GM18507 (cell line): ENCODE measurements at regions not wholly inside any gene's neighbourhood (a gene's known extent, or its start where the extent isn't known, plus 50 kb on each side); places are given as distances from the start of the nearest gene placed in this dataset.

Experiments
- DNase-seq: peaks from one replicate; pipeline ENCODE4 v3.0.0; 2011; ENCODE audit warnings: low read depth; ENCODE audit not compliant: insufficient read length; ENCODE audit errors: extremely low spot score
- FAIRE-seq: peaks from 2 replicates; lab custom pipeline; 2011; peaks lifted over from hg19 to GRCh38; lab: Jason Lieb, UNC

DNA sequence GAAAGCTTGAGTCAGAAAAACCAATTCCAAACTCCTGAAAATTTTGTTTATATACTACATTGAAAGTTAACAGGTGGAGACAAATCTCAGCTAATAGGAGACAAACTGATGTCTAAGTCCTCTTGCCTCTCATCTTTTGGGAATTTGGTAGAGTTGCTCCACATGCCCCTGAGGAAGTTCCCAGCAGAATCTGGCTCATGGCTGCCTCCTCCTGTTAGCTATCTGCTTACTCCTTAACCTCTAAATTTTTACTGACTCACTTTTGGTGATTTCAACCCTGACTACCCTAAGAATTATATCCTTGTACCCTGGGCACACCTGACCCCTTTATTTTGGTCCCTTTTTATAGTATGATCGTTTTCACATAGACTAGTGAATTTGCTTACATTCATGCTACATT, 633.7 kb upstream of the USP24 start:
- no peak for FAIRE-seq
- DNase-seq = no peak

GRCh38 chr1:55846051-55846450, 630.9 kb upstream of the USP24 start:
- DNase-seq = no peak
- no peak for FAIRE-seq

GRCh38 chr1:55844322-55844721, 629.2 kb upstream of the USP24 start:
- DNase-seq (no peak), FAIRE-seq (no peak)

- DNase-seq = no peak
- FAIRE-seq = no peak
These were observed 624.5 kb upstream of the USP24 start for GRCh38 chr1:55839626-55840025.

DNA sequence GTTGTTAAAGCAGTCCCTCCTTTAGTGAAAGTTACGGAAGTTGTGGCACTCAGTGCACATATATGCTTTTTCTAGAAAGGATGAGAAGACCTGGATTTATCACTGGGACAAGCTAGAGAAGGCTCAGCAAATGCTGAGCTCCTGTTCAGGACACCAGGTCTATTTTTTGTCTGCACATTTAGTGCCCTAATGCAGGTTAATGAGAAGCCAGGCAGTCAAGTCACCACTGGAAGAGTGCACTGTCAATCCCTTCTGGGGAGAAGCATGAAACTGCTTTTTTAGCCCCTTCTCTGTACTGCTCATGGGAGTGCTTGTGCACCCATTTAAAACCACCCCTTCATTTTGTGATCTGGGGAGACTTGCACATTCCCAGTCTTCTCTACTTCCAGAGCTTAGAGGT, 624.1 kb upstream of the USP24 start:
- FAIRE-seq (no peak), DNase-seq (no peak)

DNA sequence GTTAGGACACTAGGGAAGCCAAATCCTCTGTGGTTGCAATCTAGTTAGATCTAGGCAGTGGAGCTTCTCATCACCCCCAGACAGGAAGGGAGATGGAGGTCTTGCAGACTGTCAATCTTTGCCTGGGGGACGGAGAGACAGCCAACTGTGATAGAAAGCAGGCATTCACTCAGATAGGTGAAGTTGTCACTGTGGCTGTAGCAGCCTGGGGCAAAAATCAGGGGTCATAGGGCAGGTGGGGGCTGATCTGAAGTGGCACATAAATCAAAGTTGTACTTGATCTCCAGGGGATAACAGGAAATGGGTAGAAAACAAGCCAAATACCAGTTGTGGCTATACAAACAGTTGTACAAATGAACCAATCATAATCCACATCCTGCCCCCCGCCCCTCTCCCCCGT, 620.9 kb upstream of the USP24 start:
- DNase-seq = no peak
- FAIRE-seq = no peak

GRCh38 chr1:55833529-55834091, 618.4 kb upstream of the USP24 start:
- no peak for FAIRE-seq
- DNase-seq = no peak

DNA sequence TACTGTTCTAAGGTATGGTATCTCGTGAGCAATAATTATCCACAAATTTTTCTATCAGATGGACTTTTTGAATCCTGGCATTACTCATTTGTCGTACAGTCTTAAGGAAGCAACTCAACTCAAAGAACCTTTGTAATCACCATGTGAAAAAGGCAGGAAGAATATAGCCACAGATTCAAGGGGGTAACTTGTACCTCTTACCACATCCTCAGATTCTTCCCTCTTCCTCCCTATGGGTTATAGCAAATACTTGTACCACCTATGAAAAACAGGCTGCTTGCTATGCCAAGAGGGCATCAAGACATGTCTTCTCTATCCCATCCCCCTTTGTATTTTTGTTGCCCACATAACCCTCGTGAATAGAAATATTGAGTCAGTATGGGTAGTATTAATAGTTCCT, 616.6 kb upstream of the USP24 start:
- FAIRE-seq = no peak
- no peak for DNase-seq

GRCh38 chr1:55828044-55828443, 612.9 kb upstream of the USP24 start:
- DNase-seq (no peak), FAIRE-seq (no peak)

- FAIRE-seq = no peak
- DNase-seq = no peak
These were observed 612.2 kb upstream of the USP24 start for GRCh38 chr1:55827350-55827749.

DNA sequence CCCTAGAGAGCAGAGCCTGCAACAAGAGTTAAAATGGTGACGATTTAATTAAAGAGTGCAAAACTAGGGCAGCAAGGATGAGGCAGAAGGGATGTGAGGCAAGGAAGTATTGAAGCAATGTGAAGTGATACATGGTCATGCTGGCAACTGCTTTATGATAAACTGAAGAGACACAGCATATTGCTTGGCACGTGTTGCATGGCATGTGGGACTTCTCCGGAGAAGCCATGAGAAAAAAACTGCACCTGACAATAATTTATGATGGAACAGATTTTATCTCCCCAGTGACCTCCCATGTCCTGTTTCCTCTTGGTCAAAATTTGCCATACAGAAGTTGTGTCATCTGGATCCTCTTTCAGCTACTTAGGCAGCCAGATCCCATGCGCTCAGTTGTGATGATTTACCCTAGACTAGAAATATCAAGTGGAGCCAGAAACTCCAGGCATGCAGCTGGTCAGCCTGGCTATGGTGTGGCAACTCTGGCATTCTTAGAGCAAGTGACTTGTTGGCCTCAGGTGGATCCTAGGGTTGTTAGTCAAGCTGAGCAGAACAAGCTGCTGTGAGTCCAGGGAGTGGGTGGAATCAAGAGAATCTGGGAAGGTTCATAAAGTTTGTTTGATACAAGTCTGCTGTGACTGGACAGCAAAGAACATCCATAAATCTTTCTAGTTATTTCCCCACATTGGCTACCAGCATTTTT, 611.4 kb upstream of the USP24 start:
- FAIRE-seq (no peak), DNase-seq (no peak)

- FAIRE-seq (no peak), DNase-seq (no peak)
These were observed 610.3 kb upstream of the USP24 start for GRCh38 chr1:55825461-55825860.

DNA sequence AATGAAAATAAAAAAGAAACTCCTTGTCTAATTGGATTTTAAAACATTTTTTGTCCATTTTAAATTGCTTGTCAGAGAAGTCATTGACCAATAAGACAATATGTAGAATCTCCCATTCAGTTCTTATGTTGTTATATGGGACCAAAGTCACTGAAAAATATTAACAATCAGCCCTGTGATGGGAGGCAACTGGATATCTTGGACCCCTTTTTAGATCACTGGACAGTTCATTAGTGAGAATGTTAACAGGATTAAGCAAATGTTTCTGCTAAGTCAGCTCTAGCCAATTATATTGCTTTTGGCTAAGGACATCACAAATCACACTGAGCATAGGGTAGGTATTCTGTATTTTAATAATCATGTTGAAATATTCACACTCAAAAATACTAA, 609.1 kb upstream of the USP24 start:
- FAIRE-seq (no peak), DNase-seq (no peak)

GRCh38 chr1:55823541-55824250, 608.5 kb upstream of the USP24 start:
- no peak for DNase-seq
- FAIRE-seq = no peak

GRCh38 chr1:55822891-55823290, 607.7 kb upstream of the USP24 start:
- DNase-seq = no peak
- no peak for FAIRE-seq

DNA sequence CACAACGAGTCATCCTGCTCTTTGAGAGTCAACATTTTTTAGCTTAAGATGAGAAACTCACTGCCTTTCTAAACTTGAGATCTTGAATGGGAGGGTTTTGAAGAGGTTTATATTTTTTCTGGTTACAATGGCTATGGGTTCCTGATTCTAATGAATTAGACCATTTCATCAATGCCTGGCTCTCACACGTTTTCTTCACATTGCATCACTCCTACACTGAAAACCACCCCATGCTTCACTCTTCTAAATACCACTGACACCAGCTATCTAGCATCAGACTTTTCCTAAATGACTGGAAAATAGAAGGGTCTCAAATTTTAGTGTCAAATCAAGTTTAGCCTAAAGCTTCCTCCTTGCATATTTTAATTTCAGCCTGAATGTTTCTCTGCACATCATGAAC, 606.1 kb upstream of the USP24 start:
- no peak for DNase-seq
- FAIRE-seq = no peak

GRCh38 chr1:55820501-55820900, 605.3 kb upstream of the USP24 start:
- FAIRE-seq (no peak), DNase-seq (no peak)

DNA sequence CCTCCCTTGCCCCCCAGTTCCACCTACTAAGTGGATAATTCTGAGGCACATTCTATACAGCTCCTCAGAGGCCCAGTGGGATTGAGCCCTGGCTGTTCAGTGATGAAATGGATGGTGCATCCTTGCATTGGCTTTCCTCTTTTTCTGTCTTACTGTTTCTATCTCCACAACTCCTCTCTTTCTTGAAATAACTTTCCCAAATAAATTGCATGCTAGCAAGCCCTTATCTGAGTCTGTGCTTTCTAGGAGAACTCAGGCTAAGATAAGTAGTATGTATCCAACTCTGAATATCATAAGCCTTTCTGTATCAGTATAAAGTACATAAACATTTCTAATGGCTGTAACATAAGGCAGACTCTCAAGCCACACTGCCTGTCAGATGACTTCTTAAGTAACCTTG, 603.8 kb upstream of the USP24 start:
- no peak for FAIRE-seq
- no peak for DNase-seq

DNA sequence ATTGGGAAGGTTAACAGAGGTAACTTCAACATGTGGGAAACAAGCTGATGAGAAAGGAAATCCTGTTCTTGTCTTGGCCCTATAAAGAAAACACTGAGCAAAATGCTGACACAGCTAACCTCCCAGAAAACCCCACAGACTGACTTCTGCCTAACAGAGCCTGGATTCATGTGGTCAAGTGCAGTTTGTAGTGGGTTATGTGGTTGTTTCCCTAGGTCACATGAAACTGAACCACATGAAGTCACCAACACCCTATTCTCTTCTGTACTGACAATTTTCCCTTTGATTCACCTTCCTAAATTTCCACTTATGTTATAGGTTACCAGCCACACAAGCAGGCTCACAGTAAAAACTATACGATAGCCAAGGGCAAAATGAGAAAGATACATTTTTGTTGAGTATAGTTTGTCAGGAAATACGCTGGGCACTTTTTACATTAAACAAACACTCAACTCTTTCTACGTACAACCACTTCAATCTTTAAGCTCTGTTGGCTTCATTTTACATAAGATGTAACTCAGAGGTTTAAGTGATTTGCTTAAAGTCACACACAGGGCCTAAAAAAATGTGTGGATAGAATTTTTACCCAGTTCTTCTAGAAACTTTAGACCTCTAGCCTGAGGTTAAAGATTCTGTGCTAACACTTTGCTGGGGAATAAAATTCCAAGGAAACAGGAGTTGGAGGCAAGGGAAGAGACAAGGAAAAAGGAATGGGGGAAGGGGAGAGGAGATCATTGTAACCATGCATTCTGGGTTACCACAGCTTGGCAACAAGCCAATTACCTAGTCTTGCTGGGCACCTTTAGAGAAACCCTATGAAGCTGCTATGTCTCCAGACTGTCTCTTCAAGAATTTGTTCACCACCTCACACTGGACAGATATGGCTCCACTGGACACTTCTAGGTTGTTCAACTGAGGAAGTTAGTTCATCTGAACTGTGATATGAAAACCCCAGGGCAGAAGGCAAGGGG, 601.6 kb upstream of the USP24 start:
- DNase-seq (no peak), FAIRE-seq (no peak)
